BJ (cell line): ENCODE measurements at regions not wholly inside any gene's neighbourhood (a gene's known extent, or its start where the extent isn't known, plus 50 kb on each side); places are given as distances from the start of the nearest gene placed in this dataset.

Source experiments
- CTCF ChIA-PET: fragments of 350-600 bp; formaldehyde crosslinking; extraction: SDS; loops from one replicate; lab custom pipeline; 2021; ENCODE audit warnings: antibody characterized with exemption, inconsistent platforms; lab: Yijun Ruan, JAX
- POLR2A ChIA-PET: fragments of 300-600 bp; sonication (Branson Sonifier 250); formaldehyde crosslinking; extraction: SDS; loops from one replicate; lab custom pipeline; 2021; ENCODE audit warnings: antibody characterized with exemption; lab: Charles Lee
- DNase-seq: peaks from one replicate; pipeline ENCODE4 v3.0.0-alpha.2; 2011; ENCODE audit warnings: low read depth
- H3K27me3 ChIP-seq: 2 replicates; pipeline ENCODE4 v1.6.0; 2011; ENCODE audit warnings: low read length; ENCODE audit not compliant: control insufficient read depth, insufficient read depth
- H3K36me3 ChIP-seq: 2 replicates; pipeline ENCODE4 v1.5.1; 2011; ENCODE audit warnings: low read length; ENCODE audit not compliant: control insufficient read depth, insufficient read depth
- H3K4me3 ChIP-seq: 2 replicates; pipeline ENCODE4 v1.5.1; 2011; ENCODE audit warnings: low read depth, mild to moderate bottlenecking, control low read depth, low read length
- CTCF ChIP-seq: IDR thresholded peaks from 2 replicates; pipeline ENCODE4 v1.5.1; 2011; ENCODE audit warnings: low read depth, mild to moderate bottlenecking, control low read depth, inconsistent platforms, low read length, moderate library complexity; ENCODE audit not compliant: insufficient read depth

GRCh38 chr4:135316266-135316779 lies 1114.7 kb upstream of the PABPC4L start:
- Histone ChIP-seq H3K36me3 (no peaks in the 10 kb centered on the region), H3K4me3 (no peak overlapping the region), H3K27me3 (no peaks in the 10 kb centered on the region)
- no peak for DNase-seq
- ChIA-PET CTCF (no interaction called here), POLR2A (no interaction called here)
- TF ChIP-seq CTCF = no peak

DNA sequence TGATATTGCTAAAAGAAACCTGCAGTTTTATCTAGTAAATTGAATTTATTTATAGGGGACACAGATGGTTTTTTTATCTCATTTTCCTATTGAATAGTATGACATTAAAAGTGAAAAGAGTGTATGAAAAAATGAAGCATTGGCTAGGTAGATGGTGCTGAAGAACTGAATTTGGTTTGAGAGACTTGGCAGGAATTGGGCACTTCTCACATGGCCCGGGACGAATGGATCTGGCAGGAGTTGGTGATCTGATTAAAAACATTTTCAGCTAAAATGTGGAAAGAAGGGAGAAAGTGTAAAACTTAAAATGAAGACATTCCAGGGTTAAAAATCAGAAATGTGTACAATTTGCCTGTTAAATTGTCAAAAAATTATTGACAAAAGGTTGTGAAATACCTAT lies 1088.5 kb upstream of the PABPC4L start:
- H3K27me3 ChIP-seq = no peaks in the 10 kb centered on the region
- ChIA-PET POLR2A (no interaction called here), CTCF (no interaction called here)
- no peak overlapping the region for H3K4me3 ChIP-seq
- no peaks in the 10 kb centered on the region for H3K36me3 ChIP-seq
- no peak for TF ChIP-seq CTCF
- DNase-seq = no peak

GRCh38 chr4:135283934-135284333 lies 1082.3 kb upstream of the PABPC4L start:
- POLR2A ChIA-PET = no interaction called here
- no peaks in the 10 kb centered on the region for H3K36me3 ChIP-seq
- no peak for DNase-seq
- TF ChIP-seq CTCF = no peak
- H3K27me3 ChIP-seq = no peaks in the 10 kb centered on the region
- CTCF ChIA-PET = no interaction called here
- H3K4me3 ChIP-seq = no peak overlapping the region

GRCh38 chr4:135282676-135283075 lies 1081.1 kb upstream of the PABPC4L start:
- TF ChIP-seq CTCF = no peak
- H3K4me3 ChIP-seq = no peak overlapping the region
- H3K27me3 ChIP-seq = no peaks in the 10 kb centered on the region
- ChIA-PET CTCF (no interaction called here), POLR2A (no interaction called here)
- no peak for DNase-seq
- no peaks in the 10 kb centered on the region for H3K36me3 ChIP-seq

- ChIA-PET CTCF (no interaction called here), POLR2A (no interaction called here)
- Histone ChIP-seq H3K36me3 (no peaks in the 10 kb centered on the region), H3K4me3 (no peak overlapping the region), H3K27me3 (no peaks in the 10 kb centered on the region)
- TF ChIP-seq CTCF = no peak
- DNase-seq = no peak
Measured at GRCh38 chr4:135281230-135281629, 1079.6 kb upstream of the PABPC4L start.
